NCI-H187 treated with DMSO at 0.1 percent for 48 hours (cell line): ENCODE measurements at regions not wholly inside any gene's neighbourhood (a gene's known extent, or its start where the extent isn't known, plus 50 kb on each side); places are given as distances from the start of the nearest gene placed in this dataset.

ENCODE experiments used
- DNase-seq: peaks from one replicate; lab custom pipeline; 2025; lab: John Stamatoyannopoulos, UW

GRCh38 chr7:21092766-21093702 lies 306.3 kb upstream of the SP8 start:
- no peak for DNase-seq

- no peak for DNase-seq
Measured at GRCh38 chr7:21094589-21094988, 307.9 kb upstream of the SP8 start.

- no peak for DNase-seq
Measured at GRCh38 chr7:21099432-21099831, 312.7 kb upstream of the SP8 start.

- no peak for DNase-seq
Measured at GRCh38 chr7:21099955-21100354, 313.3 kb upstream of the SP8 start.

- no peak for DNase-seq
Measured at GRCh38 chr7:21101541-21101940, 314.9 kb upstream of the SP8 start.

- DNase-seq: no peak
Measured at GRCh38 chr7:21103426-21104123, 316.9 kb upstream of the SP8 start.

GRCh38 chr7:21104124-21104500 lies 317.4 kb upstream of the SP8 start:
- no peak for DNase-seq

- DNase-seq: no peak
Measured at GRCh38 chr7:21106296-21106732, 319.6 kb upstream of the SP8 start.

DNA sequence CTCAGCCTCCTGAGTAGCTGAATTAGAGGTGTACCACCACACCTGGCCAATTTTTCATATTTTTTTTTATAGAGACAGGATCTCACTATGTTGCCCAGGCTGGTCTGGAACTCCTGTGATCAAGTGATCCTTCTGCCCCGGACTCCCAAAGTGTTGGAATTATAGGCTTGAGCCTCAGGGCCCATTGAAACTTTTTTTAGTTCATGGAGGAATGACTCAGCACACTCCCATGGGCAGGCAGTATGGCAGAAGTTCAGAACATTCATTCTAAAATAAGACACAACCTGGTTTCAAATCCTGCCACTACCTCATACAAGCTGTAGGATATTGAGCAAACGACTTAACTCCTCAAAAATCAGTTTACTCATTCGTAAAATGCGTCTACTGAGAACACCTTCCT lies 320.4 kb upstream of the SP8 start:
- DNase-seq: no peak

DNA sequence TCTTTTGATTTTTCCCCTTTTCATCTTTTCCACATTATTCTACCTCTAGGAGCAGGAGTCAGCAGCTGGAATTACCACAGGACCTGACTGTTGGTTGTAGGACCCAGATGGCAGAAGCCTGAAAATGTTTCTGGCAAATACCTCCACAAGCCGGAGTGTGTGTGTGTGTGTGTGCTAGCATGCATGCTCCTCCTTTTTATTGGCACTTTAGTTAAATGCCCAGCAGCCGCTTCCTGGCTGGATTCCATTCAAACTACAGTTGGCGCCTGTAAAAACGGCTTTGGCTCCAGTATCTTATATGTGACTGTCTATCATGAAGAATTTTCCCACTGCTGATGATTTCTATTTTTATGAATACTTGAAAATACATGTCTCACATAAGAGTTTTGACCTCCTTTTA lies 319.7 kb upstream of the SP4 start:
- no peak for DNase-seq

- DNase-seq: no peak
Measured at GRCh38 chr7:21113609-21114415, 314.1 kb upstream of the SP4 start.

GRCh38 chr7:21123586-21123985 lies 304.3 kb upstream of the SP4 start:
- no peak for DNase-seq

DNA sequence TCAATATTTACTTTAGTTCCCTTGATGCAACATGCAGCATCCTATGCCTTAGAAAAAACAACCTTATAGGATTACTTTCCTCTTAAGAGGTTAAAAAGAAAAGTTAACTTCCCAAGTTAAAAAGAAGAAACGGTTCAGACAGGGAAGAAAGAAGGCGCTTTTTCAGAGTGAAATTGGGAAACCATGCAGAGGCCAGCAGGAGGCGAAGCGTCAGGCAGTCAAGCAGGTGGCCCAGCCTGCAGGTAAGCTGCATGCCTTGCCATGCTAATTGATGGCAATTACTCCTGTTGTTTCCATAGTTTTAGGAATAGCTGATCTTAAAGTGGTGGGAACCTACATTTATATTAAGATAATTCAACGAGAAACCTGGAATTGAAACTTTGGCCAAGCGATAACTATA lies 302.6 kb upstream of the SP4 start:
- no peak for DNase-seq

GRCh38 chr7:21128062-21128817 lies 299.6 kb upstream of the SP4 start:
- no peak for DNase-seq

DNA sequence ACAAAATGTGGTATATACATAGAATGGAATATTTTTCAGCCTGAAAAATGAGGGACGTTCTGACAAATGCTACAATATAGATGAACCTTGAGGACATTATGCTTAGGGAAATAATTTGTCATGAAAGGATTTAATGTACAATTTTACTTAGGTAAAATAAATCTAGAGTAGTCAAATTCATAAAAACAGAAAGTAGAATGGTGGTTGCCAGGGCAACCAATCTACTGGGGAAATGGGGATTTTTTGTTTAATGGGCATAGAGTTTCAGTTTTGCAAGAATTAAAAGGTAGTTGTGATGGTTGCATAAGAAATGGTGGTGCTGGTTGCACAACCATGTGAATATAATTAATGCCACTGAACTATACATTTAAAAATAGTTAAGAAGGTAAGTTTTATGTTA lies 296.0 kb upstream of the SP4 start:
- no peak for DNase-seq

DNA sequence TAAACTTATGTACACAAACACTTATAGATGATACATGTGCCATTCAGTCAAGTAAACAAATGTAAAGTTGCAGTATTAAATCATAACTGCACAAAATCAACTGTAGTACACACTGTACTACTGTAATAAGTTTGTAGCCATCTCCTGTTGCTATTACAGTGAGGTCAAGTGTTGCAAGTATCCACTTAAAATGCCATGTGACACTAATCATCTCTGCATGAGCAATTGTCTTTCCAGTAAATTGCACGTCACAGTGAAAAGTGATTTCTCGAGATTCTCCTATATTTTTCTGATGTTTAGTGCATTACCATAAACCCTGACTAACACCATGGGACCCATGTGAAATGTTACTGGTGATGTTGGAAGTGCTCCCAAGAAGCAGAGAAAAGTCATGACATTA lies 293.3 kb upstream of the SP4 start:
- no peak for DNase-seq

DNA sequence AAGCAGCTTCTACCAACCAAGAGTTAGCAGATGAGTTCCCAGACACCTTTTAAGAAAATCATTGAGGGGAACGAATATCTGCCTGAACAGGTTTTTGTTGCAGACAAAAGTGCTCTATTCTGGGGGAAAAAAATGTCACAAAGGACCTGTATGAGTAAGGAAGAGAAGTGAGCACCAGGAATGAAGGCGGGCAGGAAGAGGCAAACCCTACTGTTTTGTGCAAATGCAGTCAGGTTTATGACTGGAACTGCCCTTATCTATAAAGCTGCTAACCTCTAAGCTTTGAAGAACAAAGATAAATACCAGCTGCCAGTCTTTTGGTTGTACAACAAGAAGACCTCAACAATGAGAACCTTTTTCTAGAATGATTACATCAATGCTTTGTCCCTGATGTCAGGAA lies 292.4 kb upstream of the SP4 start:
- no peak for DNase-seq

DNA sequence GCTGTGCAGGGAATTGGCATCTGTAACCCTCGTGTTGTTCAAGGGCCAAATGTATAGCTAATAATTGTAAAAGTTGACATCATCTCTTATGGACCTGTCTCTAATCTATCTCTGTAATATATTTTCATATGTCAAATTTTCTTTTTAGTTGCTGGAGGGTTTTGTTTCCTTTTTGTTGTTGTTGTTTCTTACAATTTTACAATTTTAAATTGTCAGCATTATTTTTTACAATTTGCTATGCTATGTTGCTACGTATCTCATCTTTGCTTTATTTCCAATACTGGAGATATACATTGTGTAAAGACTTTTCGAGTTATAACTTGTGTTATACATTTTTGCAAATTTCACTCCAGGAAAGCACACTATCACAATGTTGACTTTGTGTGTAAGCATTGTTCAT lies 290.2 kb upstream of the SP4 start:
- DNase-seq: no peak

GRCh38 chr7:21140622-21141021 lies 287.3 kb upstream of the SP4 start:
- DNase-seq: no peak

- no peak for DNase-seq
Measured at GRCh38 chr7:21141476-21141875, 286.4 kb upstream of the SP4 start.

DNA sequence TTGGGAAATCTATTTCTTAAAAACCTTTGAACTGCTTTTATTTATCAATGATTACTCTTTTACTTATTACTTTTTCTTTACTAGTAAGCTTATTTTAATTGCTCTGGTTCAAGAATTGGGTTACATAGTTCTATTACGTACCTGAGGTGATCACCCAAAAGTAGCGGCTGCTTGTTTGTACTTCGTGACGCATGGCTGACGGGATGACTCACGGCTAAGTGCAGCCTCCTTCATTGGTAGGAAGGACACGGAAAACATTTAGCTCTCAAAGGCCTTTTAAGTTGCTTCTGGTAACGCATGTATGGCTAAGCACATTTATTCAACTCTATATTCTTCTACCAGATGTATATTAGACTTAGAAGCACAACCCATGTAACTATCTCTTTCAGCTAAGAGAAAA lies 285.8 kb upstream of the SP4 start:
- no peak for DNase-seq
